IMR-90 (cell line): ENCODE measurements at regions not wholly inside any gene's neighbourhood (a gene's known extent, or its start where the extent isn't known, plus 50 kb on each side); places are given as distances from the start of the nearest gene placed in this dataset.

Source experiments
- ATAC-seq: fragments of 200-7000 bp; cut with Tn5 transposase; 2 replicates; pipeline ENCODE4 v1.9.1; 2020; ENCODE audit warnings: low read depth, mild to moderate bottlenecking, moderate library complexity
- BruUV-seq: library from RNA; stranded (reverse); fragments of 400-500 nt; replicated peaks from 2 replicates; lab custom pipeline; 2021; lab: Mats Ljungman, UMichigan
- CTCF ChIA-PET: fragments of 300-600 bp; formaldehyde crosslinking; extraction: SDS; loops from one replicate; lab custom pipeline; 2021; ENCODE audit warnings: antibody characterized with exemption; lab: Yijun Ruan, JAX
- POLR2A ChIA-PET: fragments of 300-600 bp; sonication (Branson Sonifier 250); formaldehyde crosslinking; loops from one replicate; lab custom pipeline; 2022; ENCODE audit warnings: antibody characterized with exemption; ENCODE audit not compliant: unreplicated experiment; lab: Charles Lee
- DNase-seq: peaks from one replicate; pipeline ENCODE4 v3.0.0; 2013
- H2AFZ ChIP-seq: replicated peaks from 2 replicates; pipeline ENCODE3; 2013; ENCODE audit warnings: low read length, mild to moderate bottlenecking; ENCODE audit not compliant: poor library complexity
- H2AK5ac ChIP-seq: 2 replicates; pipeline ENCODE4 v1.6.1; 2013; ENCODE audit warnings: low read depth, low read length, inconsistent platforms
- H2AK9ac ChIP-seq: replicated peaks from 2 replicates; pipeline ENCODE3; 2013; ENCODE audit warnings: mild to moderate bottlenecking, low read depth, low read length, moderate library complexity; ENCODE audit not compliant: poor library complexity
- H2BK120ac ChIP-seq: 2 replicates; pipeline ENCODE4 v1.6.1; 2013; ENCODE audit warnings: low read depth, low read length, inconsistent platforms
- H2BK15ac ChIP-seq: 3 replicates; pipeline ENCODE4 v1.6.1; 2013; ENCODE audit warnings: low read depth, low read length, inconsistent platforms
- H2BK20ac ChIP-seq: 2 replicates; pipeline ENCODE4 v1.6.1; 2013; ENCODE audit warnings: low read depth, mild to moderate bottlenecking, inconsistent platforms, low read length, moderate library complexity
- H2BK5ac ChIP-seq: 2 replicates; pipeline ENCODE4 v1.6.1; 2013; ENCODE audit warnings: mild to moderate bottlenecking, low read depth, low read length, inconsistent platforms; ENCODE audit not compliant: poor library complexity, severe bottlenecking
- H3K14ac ChIP-seq: replicated peaks from 2 replicates; pipeline ENCODE4 v1.6.1; 2013; ENCODE audit warnings: low read depth, low read length, inconsistent platforms
- H3K18ac ChIP-seq: 2 replicates; pipeline ENCODE4 v1.6.1; 2013; ENCODE audit warnings: low read depth, low read length, control low read depth
- H3K23ac ChIP-seq: 2 replicates; pipeline ENCODE4 v1.6.1; 2013; ENCODE audit warnings: low read depth, low read length, inconsistent platforms
- H3K27ac ChIP-seq: 2 replicates; pipeline ENCODE4 v1.5.1; 2013; ENCODE audit warnings: mild to moderate bottlenecking, control low read depth, low read length; ENCODE audit not compliant: insufficient read depth
- H3K27me3 ChIP-seq: 2 replicates; pipeline ENCODE4 v1.6.1; 2013; ENCODE audit warnings: low read length; ENCODE audit not compliant: control insufficient read depth, insufficient read depth
- H3K36me3 ChIP-seq: 2 replicates; pipeline ENCODE4 v1.6.1; 2013; ENCODE audit warnings: low read length, mixed read lengths; ENCODE audit not compliant: control insufficient read depth, insufficient read depth
- H3K4ac ChIP-seq: 2 replicates; pipeline ENCODE4 v1.6.1; 2013; ENCODE audit warnings: low read depth, low read length, inconsistent platforms
- H3K4me1 ChIP-seq: 2 replicates; pipeline ENCODE4 v1.6.1; 2013; ENCODE audit warnings: low read length, mixed read lengths; ENCODE audit not compliant: control insufficient read depth, insufficient read depth
- H3K4me2 ChIP-seq: 2 replicates; pipeline ENCODE4 v1.6.1; 2013; ENCODE audit warnings: low read depth, mild to moderate bottlenecking, control low read depth, low read length, moderate library complexity
- H3K4me3 ChIP-seq: 2 replicates; pipeline ENCODE4 v1.5.1; 2013; ENCODE audit warnings: low read depth, mild to moderate bottlenecking, control low read depth, low read length, moderate library complexity; ENCODE audit not compliant: insufficient read depth
- H3K56ac ChIP-seq: 2 replicates; pipeline ENCODE4 v1.6.1; 2013; ENCODE audit warnings: low read length, inconsistent platforms; ENCODE audit not compliant: insufficient read depth; ENCODE audit errors: extremely low read depth
- H3K79me1 ChIP-seq, 2 experiments: 2 replicates each; pipeline ENCODE4 v1.6.1; 2013; ENCODE audit warnings: low read length in 2 of 2, inconsistent platforms in 1 of 2, low read depth in 1 of 2
- H3K9ac ChIP-seq: 2 replicates; pipeline ENCODE4 v1.6.1; 2013; ENCODE audit warnings: low read depth, low read length, control low read depth
- H3K9me1 ChIP-seq: 2 replicates; pipeline ENCODE4 v1.6.1; 2013; ENCODE audit warnings: low read length, inconsistent platforms; ENCODE audit not compliant: insufficient read depth
- H3K9me3 ChIP-seq: 2 replicates; pipeline ENCODE4 v1.6.1; 2013; ENCODE audit warnings: low read length; ENCODE audit not compliant: control insufficient read depth, insufficient read depth
- H4K20me1 ChIP-seq: 2 replicates; pipeline ENCODE4 v1.6.1; 2013; ENCODE audit warnings: low read length, inconsistent platforms; ENCODE audit not compliant: insufficient read depth
- H4K5ac ChIP-seq: 2 replicates; pipeline ENCODE4 v1.6.1; 2013; ENCODE audit warnings: mild to moderate bottlenecking, low read depth, low read length, control low read depth
- H4K8ac ChIP-seq, 2 experiments: 2 replicates each; pipeline ENCODE4 v1.6.1; 2013; ENCODE audit warnings: low read depth in 2 of 2, low read length in 2 of 2, control low read depth in 1 of 2, inconsistent platforms in 1 of 2
- H4K91ac ChIP-seq: 2 replicates; pipeline ENCODE4 v1.6.1; 2013; ENCODE audit warnings: low read depth, low read length, inconsistent platforms; ENCODE audit not compliant: insufficient read depth
- BHLHE40 ChIP-seq: fragments of 150-350 bp; IDR thresholded peaks from 2 replicates; pipeline ENCODE4 v1.6.1; 2016; ENCODE audit warnings: mild to moderate bottlenecking, low read depth, low read length
- CHD1 ChIP-seq: IDR thresholded peaks from 2 replicates; pipeline ENCODE4 v1.6.1; 2012; ENCODE audit warnings: low read depth, low read length, improper control_type of control experiment
- ELK1 ChIP-seq: fragments of 150-350 bp; IDR thresholded peaks from 2 replicates; pipeline ENCODE4 v1.6.1; 2016; ENCODE audit warnings: low read depth, mild to moderate bottlenecking, low read length, moderate library complexity, borderline replicate concordance
- MAZ ChIP-seq: IDR thresholded peaks from 2 replicates; pipeline ENCODE4 v1.6.1; 2012; ENCODE audit warnings: low read depth, mild to moderate bottlenecking, low read length, improper control_type of control experiment, moderate library complexity, borderline replicate concordance
- MXI1 ChIP-seq: IDR thresholded peaks from 2 replicates; pipeline ENCODE4 v1.6.1; 2012; ENCODE audit warnings: low read depth, mild to moderate bottlenecking, low read length, moderate library complexity, borderline replicate concordance
- RCOR1 ChIP-seq: IDR thresholded peaks from 2 replicates; pipeline ENCODE4 v1.6.1; 2012; ENCODE audit warnings: mild to moderate bottlenecking, low read length, improper control_type of control experiment; ENCODE audit not compliant: insufficient replicate concordance
- RFX5 ChIP-seq: IDR thresholded peaks from 2 replicates; pipeline ENCODE4 v1.8.0; 2012; ENCODE audit warnings: low read depth, mild to moderate bottlenecking, low read length, moderate library complexity
- SMC3 ChIP-seq: fragments of 150-350 bp; IDR thresholded peaks from 2 replicates; pipeline ENCODE4 v1.6.1; 2016; ENCODE audit warnings: low read depth, mild to moderate bottlenecking, antibody characterized with exemption, low read length, moderate library complexity
- dilution Hi-C: fragments of 300-500 bp; cut with HindIII; formaldehyde crosslinking; loops from one replicate; pipeline ENCODE4 v1.14.3; 2018; ENCODE audit warnings: low sequenced_read_pairs; ENCODE audit not compliant: unreplicated experiment
- in situ Hi-C: fragments of 300-500 bp; cut with MboI; formaldehyde crosslinking; loops from 3 replicates; pipeline ENCODE4 v1.14.3; 2019; ENCODE audit warnings: low sequenced_read_pairs, inconsistent platforms, mixed read lengths
- intact Hi-C: fragments of 100-400 bp; cut with micrococcal nuclease; formaldehyde crosslinking; loops from 2 replicates; pipeline ENCODE4 v1.10.0; 2022

GRCh38 chr5:32973646-32974045, 262.5 kb downstream of the NPR3 start:
- Histone ChIP-seq H3K9me3 (no peaks in the 10 kb centered on the region), H3K4me1 (peaks cover 2% of the 10 kb centered on the region; the same call in 1 of the 2 replicates), H3K27ac (no peak overlapping the region), H2AK9ac (no peak overlapping the region), H2AK5ac (no peak overlapping the region), H3K4me3 (no peak overlapping the region), H3K4me2 (peak overlapping the region; percentile 67), H3K36me3 (no peaks in the 10 kb centered on the region), H4K5ac (no peak overlapping the region), H4K20me1 (no peaks in the 10 kb centered on the region), H3K56ac (no peak overlapping the region), H2BK20ac (no peak overlapping the region), H3K79me1 (no peaks in the 10 kb centered on the region), H4K8ac (no peak overlapping the region), H4K91ac (no peak overlapping the region), H2AFZ (no peak overlapping the region), H3K4ac (no peak overlapping the region), H2BK120ac (no peak overlapping the region), H2BK15ac (no peak overlapping the region), H3K23ac (no peak overlapping the region), H3K18ac (no peak overlapping the region), H2BK5ac (no peak overlapping the region), H3K14ac (no peak overlapping the region), H3K9me1 (no peaks in the 10 kb centered on the region; the same call in 1 of the 2 replicates), H3K9ac (no peak overlapping the region), H3K27me3 (no peaks in the 10 kb centered on the region)
- no TSS peak for BruUV-seq
- no peak for TF ChIP-seq RCOR1
- no peak for TF ChIP-seq MAZ
- TF ChIP-seq RFX5, result no peak
- no peak for TF ChIP-seq ELK1
- TF ChIP-seq CHD1, result no peak
- no peak for TF ChIP-seq BHLHE40
- no peak for TF ChIP-seq SMC3
- no peak for TF ChIP-seq MXI1
- in situ Hi-C loops (no loop called here), intact Hi-C loops (no loop called here), dilution Hi-C loops (no loop called here)
- POLR2A ChIA-PET, result no interaction called here
- CTCF ChIA-PET, result no interaction called here
- ATAC-seq (no peak; the same call in 1 of the 2 replicates), DNase-seq (no peak)
